ENCODE measurements at regions not wholly inside any gene's neighbourhood (a gene's known extent, or its start where the extent isn't known, plus 50 kb on each side); places are given as distances from the start of the nearest gene placed in this dataset.
"Not testable (repeated sequence)": the region's sequence is repeated elsewhere in the genome, so short reads cannot be mapped to it uniquely, and the experiment has no call there.

DNA sequence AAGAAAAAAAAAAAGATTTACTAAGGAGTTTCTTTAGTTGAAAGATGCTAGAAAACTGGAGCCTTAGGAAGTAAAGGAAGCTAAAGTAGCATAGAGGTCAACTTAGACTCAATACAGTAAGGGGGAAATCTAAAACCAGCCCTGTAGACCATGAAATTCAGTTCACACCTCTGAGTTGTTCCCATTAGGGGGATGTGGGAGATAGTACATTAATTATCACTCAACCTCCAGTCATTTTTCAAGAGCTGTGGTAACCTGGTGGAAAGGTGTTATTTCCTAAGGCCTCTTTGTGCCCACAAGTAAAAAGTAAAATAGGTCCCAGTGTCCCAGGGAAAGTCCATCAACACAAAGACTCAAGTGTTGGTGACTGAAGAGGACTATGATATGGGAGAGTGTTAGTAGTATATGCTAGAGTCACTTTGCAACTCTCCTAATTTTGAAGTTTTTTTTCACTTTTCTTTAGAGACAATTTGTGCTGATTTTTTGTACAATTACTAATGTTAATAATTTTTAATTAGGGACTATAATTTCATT lies 1274.4 kb upstream of the EPHA6 start:
- no peak for DNase-seq
- TF ChIP-seq, protein P1, sequence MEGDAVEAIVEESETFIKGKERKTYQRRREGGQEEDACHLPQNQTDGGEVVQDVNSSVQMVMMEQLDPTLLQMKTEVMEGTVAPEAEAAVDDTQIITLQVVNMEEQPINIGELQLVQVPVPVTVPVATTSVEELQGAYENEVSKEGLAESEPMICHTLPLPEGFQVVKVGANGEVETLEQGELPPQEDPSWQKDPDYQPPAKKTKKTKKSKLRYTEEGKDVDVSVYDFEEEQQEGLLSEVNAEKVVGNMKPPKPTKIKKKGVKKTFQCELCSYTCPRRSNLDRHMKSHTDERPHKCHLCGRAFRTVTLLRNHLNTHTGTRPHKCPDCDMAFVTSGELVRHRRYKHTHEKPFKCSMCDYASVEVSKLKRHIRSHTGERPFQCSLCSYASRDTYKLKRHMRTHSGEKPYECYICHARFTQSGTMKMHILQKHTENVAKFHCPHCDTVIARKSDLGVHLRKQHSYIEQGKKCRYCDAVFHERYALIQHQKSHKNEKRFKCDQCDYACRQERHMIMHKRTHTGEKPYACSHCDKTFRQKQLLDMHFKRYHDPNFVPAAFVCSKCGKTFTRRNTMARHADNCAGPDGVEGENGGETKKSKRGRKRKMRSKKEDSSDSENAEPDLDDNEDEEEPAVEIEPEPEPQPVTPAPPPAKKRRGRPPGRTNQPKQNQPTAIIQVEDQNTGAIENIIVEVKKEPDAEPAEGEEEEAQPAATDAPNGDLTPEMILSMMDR (IDR thresholded peaks at IDR 0.05; ENCODE audit: low read depth, low read length): no peak
- H3K4me3 ChIP-seq (ENCODE audit: low read depth, low read length): no peak overlapping the region
- no peaks in the 10 kb centered on the region for H3K27me3 ChIP-seq
- no peaks in the 10 kb centered on the region for H3K36me3 ChIP-seq
- no peaks in the 10 kb centered on the region for H3K9me3 ChIP-seq
- H3K4me1 ChIP-seq: no peaks in the 10 kb centered on the region

DNA sequence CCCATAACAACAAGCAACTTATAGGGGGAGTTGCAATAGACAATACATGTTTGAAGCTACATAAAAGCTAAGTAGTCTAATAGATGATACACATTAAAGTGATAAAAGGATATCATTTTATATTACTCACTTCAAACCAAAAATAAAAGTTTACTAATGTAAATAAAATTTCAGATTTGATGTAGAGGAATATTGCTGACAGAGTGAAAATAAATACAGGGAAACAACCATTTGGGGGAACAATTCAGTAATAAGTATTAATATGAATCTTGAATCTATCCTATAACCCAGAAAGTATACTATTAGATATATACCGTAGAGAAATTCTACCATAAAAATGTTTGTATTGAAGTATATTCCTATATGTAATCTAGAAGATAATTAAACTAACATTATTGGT lies 1248.9 kb upstream of the EPHA6 start:
- Histone ChIP-seq H3K9me3 (no peaks in the 10 kb centered on the region), H3K27me3 (no peaks in the 10 kb centered on the region), H3K36me3 (no peaks in the 10 kb centered on the region), H3K4me1 (no peaks in the 10 kb centered on the region), H3K4me3 (ENCODE audit: low read depth, low read length) (no peak overlapping the region)
- TF ChIP-seq, protein P1 (IDR thresholded peaks at IDR 0.05; ENCODE audit: low read depth, low read length): no peak
- DNase-seq: no peak

GRCh38 chr3:95567346-95567745 lies 1247.0 kb upstream of the EPHA6 start:
- H3K4me1 ChIP-seq: no peaks in the 10 kb centered on the region
- TF ChIP-seq, protein P1 (IDR thresholded peaks at IDR 0.05; ENCODE audit: low read depth, low read length): no peak
- H3K4me3 ChIP-seq (ENCODE audit: low read depth, low read length): no peak overlapping the region
- H3K36me3 ChIP-seq: no peaks in the 10 kb centered on the region
- no peaks in the 10 kb centered on the region for H3K9me3 ChIP-seq
- no peaks in the 10 kb centered on the region for H3K27me3 ChIP-seq
- DNase-seq: no peak

GRCh38 chr3:95586754-95587153 lies 1227.6 kb upstream of the EPHA6 start:
- H3K36me3 ChIP-seq: no peaks in the 10 kb centered on the region
- H3K4me3 ChIP-seq (ENCODE audit: low read depth, low read length): no peak overlapping the region
- TF ChIP-seq, protein P1 (IDR thresholded peaks at IDR 0.05; ENCODE audit: low read depth, low read length): no peak
- no peaks in the 10 kb centered on the region for H3K4me1 ChIP-seq
- H3K27me3 ChIP-seq: no peaks in the 10 kb centered on the region
- H3K9me3 ChIP-seq: no peaks in the 10 kb centered on the region
- DNase-seq: no peak

DNA sequence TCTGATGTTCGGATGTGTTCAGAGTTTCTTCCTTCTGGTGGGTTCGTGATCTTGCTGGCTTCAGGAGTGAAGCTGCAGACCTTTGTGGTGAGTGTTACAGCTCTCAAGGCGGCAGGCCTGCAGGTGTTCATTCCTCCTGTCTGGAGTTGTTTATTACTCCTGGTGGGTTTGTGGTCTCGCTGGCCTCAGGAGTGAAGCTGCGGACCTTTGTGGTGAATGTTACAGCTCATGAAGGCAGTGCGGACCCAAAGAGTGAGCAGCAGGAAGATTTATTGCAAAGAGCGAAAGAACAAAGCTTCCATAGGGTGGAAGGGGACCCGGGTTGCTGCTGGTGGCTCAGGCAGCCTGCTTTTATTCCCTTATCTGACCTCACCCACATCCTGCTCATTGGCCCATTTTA lies 1226.8 kb upstream of the EPHA6 start:
- not testable (repeated sequence) for H3K9me3 ChIP-seq; DNase-seq; H3K4me1 ChIP-seq; H3K27me3 ChIP-seq; H3K36me3 ChIP-seq; H3K4me3 ChIP-seq (ENCODE audit: low read depth, low read length)

DNA sequence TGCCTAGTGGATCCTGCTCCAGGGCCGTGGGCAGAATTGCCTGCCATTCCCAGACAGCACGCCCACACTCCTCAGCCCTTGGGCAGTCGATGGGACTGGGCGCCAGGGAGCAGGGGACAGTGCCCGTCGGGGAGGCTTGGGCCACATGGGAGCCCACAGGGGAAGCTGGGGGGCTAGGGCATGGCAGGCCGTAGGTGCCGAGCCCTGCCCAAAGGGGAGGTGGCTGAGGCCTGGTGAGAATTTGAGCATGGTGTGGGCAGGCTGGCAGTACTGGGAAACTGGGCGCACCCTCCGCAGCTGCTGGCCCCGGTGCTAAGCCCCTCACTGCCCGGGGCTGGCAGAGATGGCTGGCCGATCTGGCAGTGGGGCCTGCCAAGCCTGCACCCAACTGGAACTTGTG lies 1225.9 kb upstream of the EPHA6 start:
- H3K9me3 ChIP-seq: no peaks in the 10 kb centered on the region
- H3K4me3 ChIP-seq (ENCODE audit: low read depth, low read length): no peak overlapping the region
- DNase-seq: no peak
- H3K4me1 ChIP-seq: no peaks in the 10 kb centered on the region
- H3K36me3 ChIP-seq: no peaks in the 10 kb centered on the region
- no peaks in the 10 kb centered on the region for H3K27me3 ChIP-seq
- TF ChIP-seq, protein P1 (IDR thresholded peaks at IDR 0.05; ENCODE audit: low read depth, low read length): no peak
